Type B pancreatic cell (in vitro differentiated cells): ENCODE measurements at regions not wholly inside any gene's neighbourhood (a gene's known extent, or its start where the extent isn't known, plus 50 kb on each side); places are given as distances from the start of the nearest gene placed in this dataset.

ENCODE experiments used
- DNase-seq: peaks from one replicate; pipeline ENCODE4 v3.0.0; 2021; ENCODE audit warnings: mixed read lengths; ENCODE audit not compliant: unreplicated experiment; ENCODE audit errors: extremely low spot score
- H3K27ac Mint-ChIP-seq: 2 replicates; pipeline ENCODE4 v1.8.0; 2021; ENCODE audit warnings: mild to moderate bottlenecking, mixed read lengths
- H3K27me3 Mint-ChIP-seq: 2 replicates; pipeline ENCODE4 v1.8.0; 2021; ENCODE audit warnings: mixed read lengths
- H3K36me3 Mint-ChIP-seq: 2 replicates; pipeline ENCODE4 v1.8.0; 2021; ENCODE audit warnings: mixed read lengths
- H3K4me1 Mint-ChIP-seq: one replicate; pipeline ENCODE4 v1.8.0; 2021; ENCODE audit warnings: mixed read lengths; ENCODE audit not compliant: unreplicated experiment
- H3K4me3 Mint-ChIP-seq: 2 replicates; pipeline ENCODE4 v1.8.0; 2021; ENCODE audit warnings: mild to moderate bottlenecking, mixed read lengths
- H3K9me3 Mint-ChIP-seq: 2 replicates; pipeline ENCODE4 v1.8.0; 2021; ENCODE audit warnings: mixed read lengths
- CTCF ChIP-seq: fragments of 200-600 bp; sonication (generic); conservative IDR thresholded peaks from 2 replicates; pipeline ENCODE4 v1.5.0; 2021; ENCODE audit warnings: antibody characterized with exemption, mild to moderate bottlenecking

GRCh38 chr7:108627476-108628051 lies 57.9 kb downstream of the DNAJB9 start:
- Mint-ChIP-seq H3K4me1 (no peaks in the 10 kb centered on the region), H3K27me3 (no peaks in the 10 kb centered on the region), H3K4me3 (no peak overlapping the region), H3K9me3 (no peaks in the 10 kb centered on the region), H3K27ac (no peak overlapping the region), H3K36me3 (no peaks in the 10 kb centered on the region)
- no peak for TF ChIP-seq CTCF
- DNase-seq = no peak

- Mint-ChIP-seq H3K9me3 (no peaks in the 10 kb centered on the region), H3K4me1 (no peaks in the 10 kb centered on the region), H3K4me3 (no peak overlapping the region), H3K36me3 (no peaks in the 10 kb centered on the region), H3K27me3 (no peaks in the 10 kb centered on the region), H3K27ac (no peak overlapping the region)
- DNase-seq = no peak
- no peak for TF ChIP-seq CTCF
These were observed 59.0 kb downstream of the DNAJB9 start for GRCh38 chr7:108628678-108629077.

- Mint-ChIP-seq H3K36me3 (no peaks in the 10 kb centered on the region), H3K4me1 (no peaks in the 10 kb centered on the region), H3K4me3 (no peak overlapping the region), H3K27me3 (no peaks in the 10 kb centered on the region), H3K9me3 (peaks cover 4% of the 10 kb centered on the region), H3K27ac (no peak overlapping the region)
- no peak for DNase-seq
- TF ChIP-seq CTCF = no peak
These were observed 60.2 kb downstream of the DNAJB9 start for GRCh38 chr7:108629651-108630400.

- Mint-ChIP-seq H3K4me1 (no peaks in the 10 kb centered on the region), H3K27ac (no peak overlapping the region)
- no peak for DNase-seq
These were observed 64.4 kb downstream of the DNAJB9 start for GRCh38 chr7:108634036-108634435.

GRCh38 chr7:108634535-108634934 lies 64.9 kb downstream of the DNAJB9 start:
- Mint-ChIP-seq H3K9me3 (peaks cover 5% of the 10 kb centered on the region), H3K36me3 (no peaks in the 10 kb centered on the region), H3K27ac (no peak overlapping the region), H3K4me3 (no peak overlapping the region), H3K4me1 (no peaks in the 10 kb centered on the region), H3K27me3 (no peaks in the 10 kb centered on the region)
- no peak for DNase-seq
- TF ChIP-seq CTCF = no peak

More at GRCh38 chr7:108634036-108634435, 64.4 kb downstream of the DNAJB9 start:
- H3K4me3 Mint-ChIP-seq = no peak overlapping the region
- H3K36me3 Mint-ChIP-seq = no peaks in the 10 kb centered on the region
- peaks cover 5% of the 10 kb centered on the region for H3K9me3 Mint-ChIP-seq
- no peaks in the 10 kb centered on the region for H3K27me3 Mint-ChIP-seq
- no peak for TF ChIP-seq CTCF
